ENCODE measurements at regions not wholly inside any gene's neighbourhood (a gene's known extent, or its start where the extent isn't known, plus 50 kb on each side); places are given as distances from the start of the nearest gene placed in this dataset.

DNA sequence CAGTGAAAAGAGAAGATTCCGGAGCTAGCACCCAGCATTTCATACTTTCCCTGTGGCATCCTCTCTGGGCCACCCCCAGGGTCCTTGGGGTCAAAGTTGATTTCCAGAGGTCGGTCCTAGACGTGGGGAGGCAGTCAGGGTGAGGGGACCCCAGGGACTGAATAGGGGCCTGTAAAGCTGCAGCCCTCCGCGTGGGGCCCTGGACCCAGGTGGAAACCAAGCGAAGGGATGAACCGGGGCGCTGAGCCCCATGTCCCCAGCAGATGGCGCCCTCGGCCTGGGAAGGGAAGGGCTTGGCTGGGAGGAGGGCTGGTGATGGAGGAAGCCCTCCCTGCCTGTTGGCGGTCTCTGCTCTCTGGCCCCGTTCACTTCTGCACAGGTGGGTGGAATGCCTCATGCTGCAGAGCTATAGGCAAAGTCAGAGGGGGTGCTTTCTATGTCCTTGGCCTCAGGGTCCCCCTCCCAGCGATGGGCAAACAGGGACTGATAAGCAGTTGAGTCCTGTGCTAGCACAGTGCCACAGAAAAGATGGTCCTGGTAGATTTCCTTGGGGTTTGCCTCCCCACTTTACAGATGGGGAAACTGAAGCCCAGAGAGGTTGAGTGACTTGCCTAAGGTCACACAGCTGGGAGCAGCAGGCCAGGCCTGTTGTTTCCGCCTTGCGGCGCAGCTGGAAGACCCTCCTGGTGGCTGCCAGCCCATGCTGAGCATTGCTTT is 163.4 kb upstream of the CIBAR2 start:
- Histone ChIP-seq H3K4me3 (ENCODE audit: low read depth, low read length) (no peak overlapping the region), H3K36me3 (ENCODE audit: control insufficient read depth, insufficient read depth, low read length) (no peaks in the 10 kb centered on the region), H3K27me3 (ENCODE audit: control insufficient read depth, insufficient read depth, low read length) (peaks cover 1% of the 10 kb centered on the region)
- FAIRE-seq: no peak
- TF ChIP-seq, protein P1, sequence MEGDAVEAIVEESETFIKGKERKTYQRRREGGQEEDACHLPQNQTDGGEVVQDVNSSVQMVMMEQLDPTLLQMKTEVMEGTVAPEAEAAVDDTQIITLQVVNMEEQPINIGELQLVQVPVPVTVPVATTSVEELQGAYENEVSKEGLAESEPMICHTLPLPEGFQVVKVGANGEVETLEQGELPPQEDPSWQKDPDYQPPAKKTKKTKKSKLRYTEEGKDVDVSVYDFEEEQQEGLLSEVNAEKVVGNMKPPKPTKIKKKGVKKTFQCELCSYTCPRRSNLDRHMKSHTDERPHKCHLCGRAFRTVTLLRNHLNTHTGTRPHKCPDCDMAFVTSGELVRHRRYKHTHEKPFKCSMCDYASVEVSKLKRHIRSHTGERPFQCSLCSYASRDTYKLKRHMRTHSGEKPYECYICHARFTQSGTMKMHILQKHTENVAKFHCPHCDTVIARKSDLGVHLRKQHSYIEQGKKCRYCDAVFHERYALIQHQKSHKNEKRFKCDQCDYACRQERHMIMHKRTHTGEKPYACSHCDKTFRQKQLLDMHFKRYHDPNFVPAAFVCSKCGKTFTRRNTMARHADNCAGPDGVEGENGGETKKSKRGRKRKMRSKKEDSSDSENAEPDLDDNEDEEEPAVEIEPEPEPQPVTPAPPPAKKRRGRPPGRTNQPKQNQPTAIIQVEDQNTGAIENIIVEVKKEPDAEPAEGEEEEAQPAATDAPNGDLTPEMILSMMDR (IDR thresholded peaks at IDR 0.05; ENCODE audit: insufficient read depth, low read length, severe bottlenecking): peak; percentile 99
- DNase-seq (ENCODE audit: low read depth): peak; percentile 28

DNA sequence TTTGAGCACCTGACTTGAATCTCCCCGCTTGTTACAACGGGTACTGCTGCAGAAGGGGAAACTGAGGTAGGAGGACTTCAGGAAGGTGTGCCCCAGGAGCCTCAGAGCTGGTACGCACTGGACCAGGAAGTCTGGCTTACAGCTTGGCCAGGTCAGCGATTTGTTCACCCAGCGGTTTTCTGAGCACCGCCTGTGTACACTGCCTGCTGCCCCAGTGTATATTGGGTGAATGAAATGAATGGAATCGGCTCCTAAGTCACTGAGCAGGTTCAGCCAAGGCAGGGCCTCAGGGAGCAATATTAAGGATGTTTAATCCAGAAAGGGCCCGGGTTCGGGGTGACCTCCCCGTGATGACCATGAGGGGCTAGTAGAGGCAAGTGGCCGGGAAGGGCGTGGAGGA is 164.0 kb upstream of the CIBAR2 start:
- no peak for DNase-seq (ENCODE audit: low read depth)
- Histone ChIP-seq H3K27me3 (ENCODE audit: control insufficient read depth, insufficient read depth, low read length) (peaks cover 1% of the 10 kb centered on the region), H3K4me3 (ENCODE audit: low read depth, low read length) (no peak overlapping the region), H3K36me3 (ENCODE audit: control insufficient read depth, insufficient read depth, low read length) (no peaks in the 10 kb centered on the region)
- TF ChIP-seq, protein P1 (IDR thresholded peaks at IDR 0.05; ENCODE audit: insufficient read depth, low read length, severe bottlenecking): no peak
- FAIRE-seq: no peak

DNA sequence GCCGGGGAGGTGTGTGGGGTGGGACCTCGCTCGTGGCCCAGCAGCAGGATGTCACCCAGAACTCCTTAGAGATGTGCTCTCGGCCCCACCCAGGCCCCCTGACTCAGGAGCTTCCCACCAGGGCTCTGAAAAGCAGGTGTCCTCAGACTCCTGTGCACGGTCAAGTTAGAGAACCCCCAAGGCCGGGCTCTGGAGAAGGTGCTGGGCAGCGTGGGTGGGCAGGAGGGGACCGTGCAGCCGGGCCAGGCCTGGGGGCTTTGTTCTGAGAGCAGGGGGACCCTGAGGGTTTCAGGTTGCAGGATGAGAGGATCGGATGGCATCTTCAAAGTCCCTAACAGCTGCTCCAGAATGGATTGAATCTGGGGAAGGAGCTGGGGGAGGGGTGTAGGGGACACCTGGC is 164.4 kb upstream of the CIBAR2 start:
- no peaks in the 10 kb centered on the region for H3K36me3 ChIP-seq (ENCODE audit: control insufficient read depth, insufficient read depth, low read length)
- TF ChIP-seq, protein P1 (IDR thresholded peaks at IDR 0.05; ENCODE audit: insufficient read depth, low read length, severe bottlenecking): no peak
- no peak overlapping the region for H3K4me3 ChIP-seq (ENCODE audit: low read depth, low read length)
- FAIRE-seq: no peak
- DNase-seq (ENCODE audit: low read depth): no peak
- H3K27me3 ChIP-seq (ENCODE audit: control insufficient read depth, insufficient read depth, low read length): peaks cover 1% of the 10 kb centered on the region

DNA sequence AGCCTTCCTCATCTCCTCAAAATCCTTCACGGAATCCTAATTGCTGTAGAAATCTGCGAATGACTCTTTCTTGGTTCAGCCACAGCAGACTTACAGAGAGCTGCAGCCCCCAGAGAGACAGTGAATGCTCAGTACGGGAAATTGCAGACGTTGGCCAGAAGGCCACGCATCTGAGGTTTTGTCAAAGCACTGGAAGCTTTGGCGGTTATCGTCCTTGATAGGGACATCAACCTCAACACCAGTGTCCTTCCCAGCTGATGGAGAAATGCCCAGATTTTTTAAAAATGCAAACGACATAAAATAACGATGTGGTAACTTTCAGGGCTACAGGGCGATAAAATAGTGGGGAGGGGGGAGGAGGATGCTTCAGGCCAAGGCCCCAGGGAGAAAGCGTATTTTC is 166.6 kb upstream of the CIBAR2 start:
- TF ChIP-seq, protein P1 (IDR thresholded peaks at IDR 0.05; ENCODE audit: insufficient read depth, low read length, severe bottlenecking): no peak
- FAIRE-seq: no peak

DNA sequence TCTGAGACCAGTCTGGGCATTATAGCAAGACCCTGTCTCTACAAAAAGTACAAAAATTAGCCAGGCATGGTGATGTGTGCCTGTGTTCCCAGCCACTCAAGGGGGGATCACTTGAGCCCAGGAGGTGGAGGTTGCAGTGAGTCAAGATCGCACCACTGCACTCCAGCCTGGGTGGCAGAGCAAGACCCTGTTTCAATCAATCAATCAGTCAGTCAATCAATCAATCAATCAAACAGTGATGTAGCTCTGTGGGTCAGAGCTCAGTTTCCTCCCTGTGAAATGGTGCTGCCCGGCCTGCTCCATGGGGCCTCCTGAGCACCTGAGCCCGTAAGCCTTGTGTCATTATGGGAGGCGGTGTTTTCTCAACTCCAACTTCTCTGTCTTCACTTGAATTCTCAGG is 167.1 kb upstream of the CIBAR2 start:
- Histone ChIP-seq H3K36me3 (ENCODE audit: control insufficient read depth, insufficient read depth, low read length) (no peaks in the 10 kb centered on the region), H3K27me3 (ENCODE audit: control insufficient read depth, insufficient read depth, low read length) (peaks cover 1% of the 10 kb centered on the region), H3K4me3 (ENCODE audit: low read depth, low read length) (no peak overlapping the region)
- FAIRE-seq: no peak
- TF ChIP-seq, protein P1 (IDR thresholded peaks at IDR 0.05; ENCODE audit: insufficient read depth, low read length, severe bottlenecking): no peak
- DNase-seq (ENCODE audit: low read depth): no peak

More for the DNA sequence above, 166.6 kb upstream of the CIBAR2 start:
- no peaks in the 10 kb centered on the region for H3K36me3 ChIP-seq (ENCODE audit: control insufficient read depth, insufficient read depth, low read length)
- peaks cover 1% of the 10 kb centered on the region for H3K27me3 ChIP-seq (ENCODE audit: control insufficient read depth, insufficient read depth, low read length)
- H3K4me3 ChIP-seq (ENCODE audit: low read depth, low read length): no peak overlapping the region
- DNase-seq (ENCODE audit: low read depth): no peak

Data from bronchial epithelial cell (primary cell).